ENCODE measurements at regions not wholly inside any gene's neighbourhood (a gene's known extent, or its start where the extent isn't known, plus 50 kb on each side); places are given as distances from the start of the nearest gene placed in this dataset.

GRCh38 chr5:164383662-164384061, 878.2 kb downstream of the MAT2B start:
- DNase-seq = no peak
- no peak overlapping the region for H3K4me3 Mint-ChIP-seq
- H3K27me3 Mint-ChIP-seq = no peaks in the 10 kb centered on the region
- H3K27ac Mint-ChIP-seq = no peak overlapping the region
- H3K4me1 Mint-ChIP-seq = no peaks in the 10 kb centered on the region
- H3K9me3 Mint-ChIP-seq = peaks cover 6% of the 10 kb centered on the region
- no peaks in the 10 kb centered on the region for H3K36me3 Mint-ChIP-seq

DNA sequence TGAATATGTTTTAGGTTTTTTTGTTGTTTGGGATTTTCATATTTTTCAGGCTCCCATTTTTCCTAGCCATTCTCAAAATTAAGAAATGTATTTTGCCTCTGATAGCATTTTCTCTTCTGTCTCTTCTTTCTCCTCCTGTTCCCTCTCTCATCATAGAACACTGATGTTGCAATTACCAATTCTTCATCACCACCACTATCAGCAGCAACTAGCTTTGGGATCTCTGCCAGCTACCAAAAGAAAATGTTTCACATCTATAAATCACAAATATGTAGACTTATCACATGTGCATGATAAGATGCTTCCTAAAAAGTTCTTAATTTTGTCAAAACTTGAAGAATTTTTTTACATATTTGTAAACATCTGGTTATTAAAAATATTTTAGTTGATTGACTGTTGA, 887.1 kb downstream of the MAT2B start:
- Mint-ChIP-seq H3K27ac (no peak overlapping the region), H3K4me3 (no peak overlapping the region), H3K36me3 (no peaks in the 10 kb centered on the region), H3K27me3 (no peaks in the 10 kb centered on the region), H3K4me1 (no peaks in the 10 kb centered on the region), H3K9me3 (peaks cover 4% of the 10 kb centered on the region)
- DNase-seq = no peak

DNA sequence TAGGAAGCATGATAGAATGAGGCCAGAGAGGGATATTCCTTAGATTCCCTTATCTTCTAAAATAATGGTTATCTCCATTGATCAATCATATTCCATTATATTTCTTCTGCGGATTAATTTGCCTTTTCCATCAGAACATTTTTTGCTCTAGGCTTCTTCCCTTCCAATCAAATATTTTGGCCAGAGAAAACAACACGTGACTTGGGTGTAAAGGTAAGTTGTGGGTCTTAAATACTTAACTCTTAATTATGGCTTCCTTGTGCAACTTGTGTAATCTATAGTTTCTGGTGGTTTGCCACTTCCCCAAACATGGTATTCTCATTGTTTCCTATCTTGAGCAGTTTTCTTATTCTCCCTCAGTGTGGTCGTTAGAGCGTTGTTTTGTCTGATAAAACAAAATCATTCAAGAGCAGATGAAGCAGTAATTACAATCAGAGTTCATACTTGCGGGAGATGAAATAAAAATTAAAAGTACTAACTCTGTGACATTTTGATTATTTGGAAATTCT, 889.3 kb downstream of the MAT2B start:
- Mint-ChIP-seq H3K27me3 (no peaks in the 10 kb centered on the region), H3K4me3 (no peak overlapping the region), H3K27ac (no peak overlapping the region), H3K4me1 (no peaks in the 10 kb centered on the region), H3K36me3 (no peaks in the 10 kb centered on the region), H3K9me3 (peaks cover 4% of the 10 kb centered on the region)
- no peak for DNase-seq

DNA sequence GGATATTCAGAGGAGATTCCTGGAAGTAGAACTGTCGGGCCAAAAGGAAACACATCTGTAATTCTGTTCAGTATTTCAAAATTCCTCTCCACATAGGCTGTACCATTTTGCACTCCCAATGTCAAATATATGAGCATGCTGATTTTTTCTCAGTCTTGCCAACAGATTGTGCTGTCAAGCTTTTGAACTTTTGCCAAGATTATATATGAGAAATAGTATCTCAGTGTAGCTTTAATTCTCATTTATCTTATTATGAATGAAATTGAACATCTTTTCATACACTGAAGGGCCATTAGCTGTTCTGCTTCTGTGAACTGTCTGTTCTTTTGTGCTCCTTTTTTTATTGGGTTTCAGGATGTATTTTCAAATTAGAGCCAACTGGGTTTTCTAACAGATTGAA, 907.1 kb downstream of the MAT2B start:
- no peak for DNase-seq
- no peak overlapping the region for H3K4me3 Mint-ChIP-seq
- H3K27me3 Mint-ChIP-seq = no peaks in the 10 kb centered on the region
- no peaks in the 10 kb centered on the region for H3K4me1 Mint-ChIP-seq
- peaks cover 13% of the 10 kb centered on the region for H3K9me3 Mint-ChIP-seq
- H3K27ac Mint-ChIP-seq = no peak overlapping the region
- H3K36me3 Mint-ChIP-seq = no peaks in the 10 kb centered on the region

- Mint-ChIP-seq H3K4me1 (no peaks in the 10 kb centered on the region), H3K4me3 (no peak overlapping the region), H3K27me3 (no peaks in the 10 kb centered on the region), H3K9me3 (peaks cover 21% of the 10 kb centered on the region), H3K27ac (no peak overlapping the region), H3K36me3 (no peaks in the 10 kb centered on the region)
- no peak for DNase-seq
These were observed 914.7 kb downstream of the MAT2B start for GRCh38 chr5:164420161-164420560.

DNA sequence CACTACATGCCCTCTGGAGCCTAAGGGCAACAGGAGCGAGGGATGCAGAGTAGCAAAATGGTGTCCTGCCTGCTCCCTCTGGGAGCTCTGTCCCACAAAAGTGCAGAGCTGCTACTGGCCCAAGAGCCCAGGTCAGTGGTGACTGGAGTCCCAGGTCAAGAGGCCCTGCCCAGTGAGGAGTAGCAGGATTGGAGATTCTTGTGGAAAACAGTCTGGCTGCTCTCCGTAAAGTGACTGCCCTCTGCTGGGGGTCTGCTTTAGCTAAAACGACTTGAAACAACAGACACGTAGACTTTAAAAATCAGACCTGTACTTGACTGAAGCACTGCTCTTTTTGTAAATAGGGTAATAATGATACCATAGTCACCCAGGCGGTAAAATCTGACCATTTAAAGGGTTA, 917.0 kb downstream of the MAT2B start:
- Mint-ChIP-seq H3K4me1 (no peaks in the 10 kb centered on the region), H3K9me3 (peaks cover 19% of the 10 kb centered on the region)
- DNase-seq = no peak

GRCh38 chr5:164431634-164432304, 926.4 kb downstream of the MAT2B start:
- Mint-ChIP-seq H3K9me3 (peaks cover 2% of the 10 kb centered on the region), H3K27me3 (no peaks in the 10 kb centered on the region), H3K4me3 (no peak overlapping the region), H3K27ac (no peak overlapping the region), H3K4me1 (no peaks in the 10 kb centered on the region), H3K36me3 (no peaks in the 10 kb centered on the region)
- DNase-seq = no peak

More for the DNA sequence above, 917.0 kb downstream of the MAT2B start:
- Mint-ChIP-seq H3K4me3 (no peak overlapping the region), H3K27me3 (no peaks in the 10 kb centered on the region), H3K27ac (no peak overlapping the region), H3K36me3 (no peaks in the 10 kb centered on the region)

GRCh38 chr5:164433106-164433870, 927.9 kb downstream of the MAT2B start:
- peaks cover 1% of the 10 kb centered on the region for H3K9me3 Mint-ChIP-seq
- H3K27me3 Mint-ChIP-seq = no peaks in the 10 kb centered on the region
- DNase-seq = no peak
- no peak overlapping the region for H3K27ac Mint-ChIP-seq
- no peaks in the 10 kb centered on the region for H3K4me1 Mint-ChIP-seq
- no peak overlapping the region for H3K4me3 Mint-ChIP-seq
- H3K36me3 Mint-ChIP-seq = no peaks in the 10 kb centered on the region

- H3K27ac Mint-ChIP-seq = no peak overlapping the region
- peaks cover 1% of the 10 kb centered on the region for H3K9me3 Mint-ChIP-seq
- H3K27me3 Mint-ChIP-seq = no peaks in the 10 kb centered on the region
- no peaks in the 10 kb centered on the region for H3K4me1 Mint-ChIP-seq
- H3K4me3 Mint-ChIP-seq = no peak overlapping the region
- no peak for DNase-seq
- H3K36me3 Mint-ChIP-seq = no peaks in the 10 kb centered on the region
These were observed 930.2 kb downstream of the MAT2B start for GRCh38 chr5:164435576-164435975.

GRCh38 chr5:164439799-164440198, 934.4 kb downstream of the MAT2B start:
- Mint-ChIP-seq H3K4me1 (no peaks in the 10 kb centered on the region), H3K4me3 (no peak overlapping the region), H3K36me3 (no peaks in the 10 kb centered on the region), H3K27ac (no peak overlapping the region), H3K27me3 (no peaks in the 10 kb centered on the region), H3K9me3 (peaks cover 2% of the 10 kb centered on the region)
- DNase-seq = no peak

GRCh38 chr5:164449460-164449859, 944.0 kb downstream of the MAT2B start:
- Mint-ChIP-seq H3K9me3 (no peaks in the 10 kb centered on the region), H3K36me3 (no peaks in the 10 kb centered on the region), H3K27ac (no peak overlapping the region), H3K27me3 (no peaks in the 10 kb centered on the region), H3K4me1 (no peaks in the 10 kb centered on the region), H3K4me3 (no peak overlapping the region)
- DNase-seq = no peak

GRCh38 chr5:164466033-164466432, 960.6 kb downstream of the MAT2B start:
- Mint-ChIP-seq H3K4me1 (no peaks in the 10 kb centered on the region), H3K4me3 (no peak overlapping the region), H3K27ac (no peak overlapping the region), H3K27me3 (no peaks in the 10 kb centered on the region), H3K9me3 (peaks cover 1% of the 10 kb centered on the region), H3K36me3 (no peaks in the 10 kb centered on the region)
- DNase-seq = no peak

DNA sequence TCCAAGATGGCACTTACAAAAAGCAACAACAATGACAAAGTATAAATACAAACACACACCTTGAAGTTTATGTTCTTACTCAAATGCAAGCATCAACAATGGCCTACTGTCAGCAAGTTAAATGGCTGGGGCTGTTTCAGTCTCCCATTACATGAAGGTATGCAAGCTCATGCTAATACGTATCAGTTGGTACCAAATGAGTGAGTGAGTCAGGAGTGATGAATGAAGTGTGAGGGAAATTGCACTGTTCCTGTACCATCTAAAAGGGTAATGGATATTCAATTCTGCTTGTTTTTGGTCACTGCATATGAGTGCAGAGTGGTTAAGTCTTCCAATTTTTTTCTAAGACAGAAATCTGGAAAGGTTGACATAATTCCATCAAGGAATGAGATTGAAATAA, 964.9 kb downstream of the MAT2B start:
- no peak for DNase-seq
- Mint-ChIP-seq H3K4me3 (no peak overlapping the region), H3K27me3 (no peaks in the 10 kb centered on the region), H3K36me3 (no peaks in the 10 kb centered on the region), H3K9me3 (peaks cover 1% of the 10 kb centered on the region), H3K27ac (no peak overlapping the region), H3K4me1 (no peaks in the 10 kb centered on the region)

- H3K9me3 Mint-ChIP-seq = no peaks in the 10 kb centered on the region
- H3K4me3 Mint-ChIP-seq = no peak overlapping the region
- no peaks in the 10 kb centered on the region for H3K4me1 Mint-ChIP-seq
- no peak for DNase-seq
- H3K36me3 Mint-ChIP-seq = no peaks in the 10 kb centered on the region
- H3K27ac Mint-ChIP-seq = no peak overlapping the region
- H3K27me3 Mint-ChIP-seq = no peaks in the 10 kb centered on the region
These were observed 966.7 kb downstream of the MAT2B start for GRCh38 chr5:164472165-164472564.

DNA sequence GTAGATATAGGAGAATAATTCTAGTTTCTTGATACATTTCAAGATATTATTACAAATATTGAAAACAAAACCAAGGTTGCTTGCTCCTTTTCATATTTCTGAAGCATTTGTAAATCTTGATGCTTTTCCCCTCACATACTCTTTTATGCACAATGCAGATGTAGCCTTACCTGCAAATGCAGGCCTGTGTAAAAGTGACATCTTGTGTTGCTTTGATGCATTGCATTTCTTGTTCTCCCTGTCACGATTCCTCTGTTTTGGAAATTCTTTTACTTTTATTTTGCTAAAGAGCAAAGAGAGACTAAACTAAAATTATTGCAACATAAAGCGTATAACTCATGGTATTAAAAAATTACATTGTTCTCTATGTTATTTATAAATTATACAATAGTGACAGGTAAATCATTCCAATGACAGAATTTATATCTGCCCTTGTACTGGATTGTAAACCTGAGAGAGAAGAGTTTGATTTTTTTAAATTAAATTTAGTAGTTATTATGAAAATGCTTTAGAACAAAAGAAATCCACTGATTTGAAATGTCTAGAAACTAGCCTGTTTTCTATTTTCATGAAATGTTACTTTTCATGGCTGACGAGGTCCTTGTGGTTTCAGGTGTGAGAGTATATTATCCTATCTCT, 970.0 kb downstream of the MAT2B start:
- no peaks in the 10 kb centered on the region for H3K9me3 Mint-ChIP-seq
- DNase-seq = no peak
- H3K36me3 Mint-ChIP-seq = no peaks in the 10 kb centered on the region
- no peak overlapping the region for H3K27ac Mint-ChIP-seq
- no peaks in the 10 kb centered on the region for H3K4me1 Mint-ChIP-seq
- H3K27me3 Mint-ChIP-seq = no peaks in the 10 kb centered on the region
- H3K4me3 Mint-ChIP-seq = no peak overlapping the region

Data from activated naive CD8-positive, alpha-beta T cell treated with anti-CD3 and anti-CD28 coated beads for 36 hours (primary cell).